NCI-H1930 (cell line): ENCODE measurements at regions not wholly inside any gene's neighbourhood (a gene's known extent, or its start where the extent isn't known, plus 50 kb on each side); places are given as distances from the start of the nearest gene placed in this dataset.

Experiments used
- DNase-seq, 2 experiments: peaks; one replicate each; lab custom pipeline; 2025; lab: John Stamatoyannopoulos, UW

- DNase-seq: no peak
Measured at GRCh38 chr2:2993172-2993692, 384.4 kb downstream of the EIPR1 start.

- DNase-seq: no peak
Measured at GRCh38 chr2:2992634-2993033, 385.0 kb downstream of the EIPR1 start.

GRCh38 chr2:2985020-2985419, 392.6 kb downstream of the EIPR1 start:
- no peak for DNase-seq

- DNase-seq: no peak
Measured at GRCh38 chr2:2981000-2981399, 396.6 kb downstream of the EIPR1 start.

GRCh38 chr2:2974982-2975381, 402.6 kb downstream of the EIPR1 start:
- DNase-seq: no peak

GRCh38 chr2:2960441-2961133, 417.0 kb downstream of the EIPR1 start:
- no peak for DNase-seq

- DNase-seq: no peak
Measured at GRCh38 chr2:2950403-2950952, 427.1 kb downstream of the EIPR1 start.

- no peak for DNase-seq
Measured at GRCh38 chr2:2947406-2947805, 430.2 kb downstream of the EIPR1 start.

GRCh38 chr2:2942906-2943305, 434.7 kb downstream of the EIPR1 start:
- no peak for DNase-seq

- no peak for DNase-seq
Measured at GRCh38 chr2:2942225-2942624, 435.4 kb downstream of the EIPR1 start.

- no peak for DNase-seq
Measured at GRCh38 chr2:2941205-2941604, 436.4 kb downstream of the EIPR1 start.

GRCh38 chr2:2940702-2941101, 436.9 kb downstream of the EIPR1 start:
- DNase-seq: no peak

- DNase-seq: no peak
Measured at GRCh38 chr2:2940061-2940460, 437.6 kb downstream of the EIPR1 start.

- DNase-seq: no peak
Measured at GRCh38 chr2:2939078-2939795, 438.4 kb downstream of the EIPR1 start.

- DNase-seq: no peak
Measured at GRCh38 chr2:2938481-2938880, 439.1 kb downstream of the EIPR1 start.

- DNase-seq: no peak
Measured at GRCh38 chr2:2935445-2936149, 442.0 kb downstream of the EIPR1 start.

- no peak for DNase-seq
Measured at GRCh38 chr2:2933426-2933825, 444.2 kb downstream of the EIPR1 start.

GRCh38 chr2:2932692-2933305, 444.8 kb downstream of the EIPR1 start:
- no peak for DNase-seq

- DNase-seq: no peak
Measured at GRCh38 chr2:2932189-2932588, 445.4 kb downstream of the EIPR1 start.

- DNase-seq: no peak
Measured at GRCh38 chr2:2931318-2932075, 446.1 kb downstream of the EIPR1 start.

GRCh38 chr2:2930841-2931240, 446.8 kb downstream of the EIPR1 start:
- no peak for DNase-seq

GRCh38 chr2:2926858-2927175, 450.8 kb downstream of the EIPR1 start:
- no peak for DNase-seq
